ENCODE measurements at regions not wholly inside any gene's neighbourhood (a gene's known extent, or its start where the extent isn't known, plus 50 kb on each side); places are given as distances from the start of the nearest gene placed in this dataset.

DNA sequence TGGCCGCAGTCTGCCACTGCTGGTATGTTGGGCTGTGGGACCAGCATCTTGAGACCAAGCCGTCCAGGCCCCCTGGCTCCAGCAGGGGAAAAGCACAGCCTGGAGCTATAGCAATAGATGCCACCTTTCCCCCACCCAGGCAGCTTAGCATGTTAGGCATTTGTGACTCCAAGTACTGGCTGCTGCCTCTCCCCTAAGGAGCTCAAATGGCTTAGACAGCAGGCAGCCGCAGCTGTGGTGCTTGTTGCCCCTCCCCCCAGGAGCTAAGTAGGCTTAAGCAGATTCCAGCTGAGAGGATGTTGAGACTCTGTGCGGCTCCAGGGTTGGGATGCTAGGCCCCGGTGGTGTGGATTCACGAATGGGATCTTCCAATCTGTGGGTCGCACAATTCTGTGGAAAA lies 88.8 kb upstream of the ANKFN1 start:
- TF ChIP-seq, protein P1, sequence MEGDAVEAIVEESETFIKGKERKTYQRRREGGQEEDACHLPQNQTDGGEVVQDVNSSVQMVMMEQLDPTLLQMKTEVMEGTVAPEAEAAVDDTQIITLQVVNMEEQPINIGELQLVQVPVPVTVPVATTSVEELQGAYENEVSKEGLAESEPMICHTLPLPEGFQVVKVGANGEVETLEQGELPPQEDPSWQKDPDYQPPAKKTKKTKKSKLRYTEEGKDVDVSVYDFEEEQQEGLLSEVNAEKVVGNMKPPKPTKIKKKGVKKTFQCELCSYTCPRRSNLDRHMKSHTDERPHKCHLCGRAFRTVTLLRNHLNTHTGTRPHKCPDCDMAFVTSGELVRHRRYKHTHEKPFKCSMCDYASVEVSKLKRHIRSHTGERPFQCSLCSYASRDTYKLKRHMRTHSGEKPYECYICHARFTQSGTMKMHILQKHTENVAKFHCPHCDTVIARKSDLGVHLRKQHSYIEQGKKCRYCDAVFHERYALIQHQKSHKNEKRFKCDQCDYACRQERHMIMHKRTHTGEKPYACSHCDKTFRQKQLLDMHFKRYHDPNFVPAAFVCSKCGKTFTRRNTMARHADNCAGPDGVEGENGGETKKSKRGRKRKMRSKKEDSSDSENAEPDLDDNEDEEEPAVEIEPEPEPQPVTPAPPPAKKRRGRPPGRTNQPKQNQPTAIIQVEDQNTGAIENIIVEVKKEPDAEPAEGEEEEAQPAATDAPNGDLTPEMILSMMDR (IDR thresholded peaks at IDR 0.05; ENCODE audit: insufficient read depth, low read length): no peak
- no peak for TF ChIP-seq POLR2AphosphoS5 (IDR thresholded peaks at IDR 0.05; ENCODE audit: low read depth)
- TF ChIP-seq SPI1 (IDR thresholded peaks at IDR 0.05; ENCODE audit: borderline replicate concordance, low read depth): no peak
- TF ChIP-seq, protein P2, sequence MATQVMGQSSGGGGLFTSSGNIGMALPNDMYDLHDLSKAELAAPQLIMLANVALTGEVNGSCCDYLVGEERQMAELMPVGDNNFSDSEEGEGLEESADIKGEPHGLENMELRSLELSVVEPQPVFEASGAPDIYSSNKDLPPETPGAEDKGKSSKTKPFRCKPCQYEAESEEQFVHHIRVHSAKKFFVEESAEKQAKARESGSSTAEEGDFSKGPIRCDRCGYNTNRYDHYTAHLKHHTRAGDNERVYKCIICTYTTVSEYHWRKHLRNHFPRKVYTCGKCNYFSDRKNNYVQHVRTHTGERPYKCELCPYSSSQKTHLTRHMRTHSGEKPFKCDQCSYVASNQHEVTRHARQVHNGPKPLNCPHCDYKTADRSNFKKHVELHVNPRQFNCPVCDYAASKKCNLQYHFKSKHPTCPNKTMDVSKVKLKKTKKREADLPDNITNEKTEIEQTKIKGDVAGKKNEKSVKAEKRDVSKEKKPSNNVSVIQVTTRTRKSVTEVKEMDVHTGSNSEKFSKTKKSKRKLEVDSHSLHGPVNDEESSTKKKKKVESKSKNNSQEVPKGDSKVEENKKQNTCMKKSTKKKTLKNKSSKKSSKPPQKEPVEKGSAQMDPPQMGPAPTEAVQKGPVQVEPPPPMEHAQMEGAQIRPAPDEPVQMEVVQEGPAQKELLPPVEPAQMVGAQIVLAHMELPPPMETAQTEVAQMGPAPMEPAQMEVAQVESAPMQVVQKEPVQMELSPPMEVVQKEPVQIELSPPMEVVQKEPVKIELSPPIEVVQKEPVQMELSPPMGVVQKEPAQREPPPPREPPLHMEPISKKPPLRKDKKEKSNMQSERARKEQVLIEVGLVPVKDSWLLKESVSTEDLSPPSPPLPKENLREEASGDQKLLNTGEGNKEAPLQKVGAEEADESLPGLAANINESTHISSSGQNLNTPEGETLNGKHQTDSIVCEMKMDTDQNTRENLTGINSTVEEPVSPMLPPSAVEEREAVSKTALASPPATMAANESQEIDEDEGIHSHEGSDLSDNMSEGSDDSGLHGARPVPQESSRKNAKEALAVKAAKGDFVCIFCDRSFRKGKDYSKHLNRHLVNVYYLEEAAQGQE (IDR thresholded peaks at IDR 0.05; ENCODE audit: insufficient replicate concordance, low read depth): no peak
- TF ChIP-seq GABPA (IDR thresholded peaks at IDR 0.05; ENCODE audit: low read depth): no peak

All from HL-60 (cell line).